H9 (cell line): ENCODE measurements at regions not wholly inside any gene's neighbourhood (a gene's known extent, or its start where the extent isn't known, plus 50 kb on each side); places are given as distances from the start of the nearest gene placed in this dataset.

Experiments used
- DNase-seq: peaks from one replicate; pipeline ENCODE4 v3.0.0-alpha.2; 2017
- H2AFZ ChIP-seq: one replicate; pipeline ENCODE4 v1.6.1; 2013; ENCODE audit warnings: mild to moderate bottlenecking, low read length, control low read depth, moderate library complexity
- H2AK5ac ChIP-seq: 2 replicates; pipeline ENCODE4 v1.6.1; 2013; ENCODE audit warnings: low read length, control low read depth, mixed read lengths; ENCODE audit not compliant: insufficient read length
- H2BK120ac ChIP-seq: one replicate; pipeline ENCODE4 v1.6.1; 2013; ENCODE audit warnings: low read depth, mild to moderate bottlenecking, low read length, control low read depth, inconsistent platforms; ENCODE audit not compliant: poor library complexity, severe bottlenecking
- H2BK12ac ChIP-seq: 2 replicates; pipeline ENCODE4 v1.6.1; 2013; ENCODE audit warnings: low read length, control low read depth, mixed read lengths, low read depth; ENCODE audit not compliant: insufficient read length
- H2BK15ac ChIP-seq: 2 replicates; pipeline ENCODE4 v1.6.1; 2013; ENCODE audit warnings: low read depth, low read length, control low read depth
- H2BK20ac ChIP-seq: one replicate; pipeline ENCODE4 v1.6.1; 2013; ENCODE audit warnings: low read depth, mild to moderate bottlenecking, low read length, control low read depth, inconsistent platforms; ENCODE audit not compliant: poor library complexity, severe bottlenecking
- H2BK5ac ChIP-seq: 2 replicates; pipeline ENCODE4 v1.6.1; 2013; ENCODE audit warnings: low read length, control low read depth, mixed read lengths; ENCODE audit not compliant: insufficient read length
- H3K14ac ChIP-seq: 2 replicates; pipeline ENCODE4 v1.6.1; 2013; ENCODE audit warnings: low read length, control low read depth; ENCODE audit not compliant: insufficient read depth
- H3K18ac ChIP-seq: 2 replicates; pipeline ENCODE4 v1.6.1; 2013; ENCODE audit warnings: low read depth, mild to moderate bottlenecking, mixed read lengths, low read length, control low read depth; ENCODE audit not compliant: insufficient read length
- H3K23ac ChIP-seq: 2 replicates; pipeline ENCODE4 v1.6.1; 2013; ENCODE audit warnings: low read length, control low read depth, mixed read lengths, low read depth; ENCODE audit not compliant: insufficient read length
- H3K23me2 ChIP-seq: 2 replicates; pipeline ENCODE4 v1.6.1; 2013; ENCODE audit warnings: low read depth, mild to moderate bottlenecking, mixed read lengths, low read length, control low read depth; ENCODE audit not compliant: insufficient read length, poor library complexity, severe bottlenecking
- H3K27ac ChIP-seq: 2 replicates; pipeline ENCODE4 v1.5.1; 2013; ENCODE audit warnings: low read length, control low read depth, mixed read lengths, low read depth; ENCODE audit not compliant: insufficient read length
- H3K27me3 ChIP-seq: 2 replicates; pipeline ENCODE4 v1.6.1; 2013; ENCODE audit warnings: low read length, control low read depth, inconsistent platforms; ENCODE audit not compliant: insufficient read depth
- H3K4ac ChIP-seq: 2 replicates; pipeline ENCODE4 v1.6.1; 2013; ENCODE audit warnings: low read depth, mild to moderate bottlenecking, control low read depth, inconsistent platforms, low read length, moderate library complexity
- H3K4me1 ChIP-seq: 2 replicates; pipeline ENCODE4 v1.6.1; 2013; ENCODE audit warnings: low read length, control low read depth, inconsistent platforms; ENCODE audit not compliant: insufficient read depth
- H3K4me2 ChIP-seq: 2 replicates; pipeline ENCODE4 v1.6.1; 2013; ENCODE audit warnings: low read length, control low read depth, mixed read lengths; ENCODE audit not compliant: insufficient read length, insufficient read depth
- H3K56ac ChIP-seq: 2 replicates; pipeline ENCODE4 v1.6.1; 2013; ENCODE audit warnings: low read depth, mild to moderate bottlenecking, mixed read lengths, low read length, control low read depth; ENCODE audit not compliant: insufficient read length
- H3K79me1 ChIP-seq: 2 replicates; pipeline ENCODE4 v1.6.1; 2013; ENCODE audit warnings: low read depth, mild to moderate bottlenecking, moderate library complexity, low read length, control low read depth, inconsistent platforms; ENCODE audit not compliant: insufficient read depth, poor library complexity, severe bottlenecking
- H3K79me2 ChIP-seq: 2 replicates; pipeline ENCODE4 v1.6.1; 2013; ENCODE audit warnings: low read length, control low read depth, inconsistent platforms; ENCODE audit not compliant: insufficient read depth
- H3K9ac ChIP-seq: 2 replicates; pipeline ENCODE4 v1.6.1; 2013; ENCODE audit warnings: low read length, control low read depth, mixed read lengths; ENCODE audit not compliant: insufficient read length; ENCODE audit errors: extremely low read depth
- H3K9me3 ChIP-seq: one replicate; pipeline ENCODE4 v1.6.1; 2013; ENCODE audit warnings: low read depth, low read length, inconsistent platforms; ENCODE audit not compliant: control insufficient read depth
- H3T11ph ChIP-seq: one replicate; pipeline ENCODE4 v1.6.1; 2013; ENCODE audit warnings: mild to moderate bottlenecking, low read length, control low read depth, inconsistent platforms
- H4K20me1 ChIP-seq: one replicate; pipeline ENCODE4 v1.6.1; 2013; ENCODE audit not compliant: control insufficient read depth, insufficient read length, insufficient read depth
- H4K5ac ChIP-seq: 2 replicates; pipeline ENCODE4 v1.6.1; 2013; ENCODE audit warnings: low read depth, mild to moderate bottlenecking, mixed read lengths, low read length, control low read depth; ENCODE audit not compliant: insufficient read length
- H4K8ac ChIP-seq: replicated peaks from 2 replicates; pipeline ENCODE4 v1.6.1; 2013; ENCODE audit warnings: low read length, control low read depth, mixed read lengths, low read depth; ENCODE audit not compliant: insufficient read length
- H4K91ac ChIP-seq: 2 replicates; pipeline ENCODE4 v1.6.1; 2013; ENCODE audit warnings: low read depth, mild to moderate bottlenecking, moderate library complexity, mixed read lengths, low read length, control low read depth; ENCODE audit not compliant: insufficient read length
- H3K27ac Mint-ChIP-seq, 3 experiments: 2 replicates in 2 of 3; 3 replicates in 1 of 3; pipeline ENCODE4 v1.8.0; 2020 to 2021; ENCODE audit warnings: mixed read lengths in 3 of 3, mild to moderate bottlenecking in 1 of 3, moderate library complexity in 1 of 3
- H3K27me3 Mint-ChIP-seq: 2 replicates; pipeline ENCODE4 v1.8.0; 2021; ENCODE audit warnings: low read depth, mild to moderate bottlenecking, moderate library complexity, mixed read lengths
- H3K36me3 Mint-ChIP-seq, 3 experiments: 2 replicates in 2 of 3; 3 replicates in 1 of 3; pipeline ENCODE4 v1.8.0; 2020 to 2021; ENCODE audit warnings: low read depth in 3 of 3, mixed read lengths in 3 of 3; ENCODE audit not compliant: insufficient read depth in 1 of 3
- H3K4me1 Mint-ChIP-seq, 2 experiments: 2 replicates each; pipeline ENCODE4 v1.8.0; 2020; ENCODE audit warnings: mixed read lengths in 2 of 2
- H3K4me3 Mint-ChIP-seq, 2 experiments: 2 replicates in 1 of 2; 3 replicates in 1 of 2; pipeline ENCODE4 v1.8.0; 2020 to 2021; ENCODE audit warnings: mild to moderate bottlenecking in 2 of 2, mixed read lengths in 2 of 2, moderate library complexity in 1 of 2
- H3K9me3 Mint-ChIP-seq, 2 experiments: 2 replicates in 1 of 2; 3 replicates in 1 of 2; pipeline ENCODE4 v1.8.0; 2020; ENCODE audit warnings: mild to moderate bottlenecking in 2 of 2, mixed read lengths in 2 of 2, moderate library complexity in 1 of 2
- CTCF ChIP-seq: fragments of 200-600 bp; sonication (generic); conservative IDR thresholded peaks from 3 replicates; pipeline ENCODE4 v1.8.0; 2021; ENCODE audit warnings: antibody characterized with exemption, mild to moderate bottlenecking
- WGBS: extraction: QIAGEN DNeasy Blood & Tissue Kit; methylation state at CpG from one replicate; pipeline ENCODE4 v1.1.7; 2013; ENCODE audit warnings: missing lambda C conversion rate, low lambda C conversion rate, mixed read lengths; ENCODE audit not compliant: insufficient read length; ENCODE audit errors: extremely low coverage; 5-methylcytosine and 5-hydroxymethylcytosine counted together

DNA sequence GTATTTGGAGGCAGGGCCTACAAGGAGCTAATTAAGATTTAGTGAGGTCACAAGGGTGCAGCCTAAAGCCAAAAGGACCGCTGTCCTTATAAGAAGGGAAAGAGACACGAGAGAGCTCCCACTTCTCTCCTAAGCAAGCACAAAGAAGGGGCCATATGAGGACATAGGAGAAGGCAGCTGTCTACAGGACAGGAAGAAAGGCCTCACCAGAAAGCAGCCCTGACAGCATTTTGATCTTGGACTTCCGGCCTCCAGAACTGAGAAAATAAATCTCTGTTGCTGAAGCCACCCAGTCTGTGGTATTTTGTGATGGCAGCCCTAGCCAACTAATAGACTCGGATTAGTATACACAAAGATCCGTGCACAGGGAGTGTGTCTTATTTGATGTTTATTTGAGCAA is 139.7 kb downstream of the B3GNT2 start:
- Histone ChIP-seq H3K27me3 (no peaks in the 10 kb centered on the region), H3K4me1 (no peaks in the 10 kb centered on the region), H3K79me1 (no peaks in the 10 kb centered on the region), H3K27ac (no peak overlapping the region), H3K14ac (peak overlapping the region; percentile 46; the same call in 1 of the 2 replicates), H2BK20ac (no peak overlapping the region), H3K79me2 (no peaks in the 10 kb centered on the region), H3K4me2 (no peak overlapping the region), H2BK15ac (no peak overlapping the region), H2BK5ac (no peak overlapping the region), H3K4ac (no peak overlapping the region), H3K9ac (no peak overlapping the region), H2AFZ (no peak overlapping the region), H3K18ac (peak overlapping the region; percentile 38), H2BK120ac (no peak overlapping the region), H3K23ac (no peak overlapping the region), H4K20me1 (no peaks in the 10 kb centered on the region), H3K9me3 (no peaks in the 10 kb centered on the region), H3K56ac (no peak overlapping the region), H3K23me2 (no peaks in the 10 kb centered on the region), H4K8ac (no peak overlapping the region), H2BK12ac (no peak overlapping the region), H4K91ac (no peak overlapping the region), H2AK5ac (no peak overlapping the region), H3T11ph (no peak overlapping the region), H4K5ac (no peak overlapping the region)
- peaks cover 17 to 43% of the 10 kb centered on the region in 2 experiments for H3K4me1 Mint-ChIP-seq
- H3K36me3 Mint-ChIP-seq = peaks cover 0 to 3% (median 0%) of the 10 kb centered on the region in 3 experiments; a peak in 3 of 7 replicates
- H3K4me3 Mint-ChIP-seq = no peak overlapping the region
- no peak for TF ChIP-seq CTCF
- H3K27me3 Mint-ChIP-seq = no peaks in the 10 kb centered on the region
- no peak overlapping the region for H3K27ac Mint-ChIP-seq
- DNase-seq = no peak
- peaks cover 0 to 3% of the 10 kb centered on the region in 2 experiments; a peak in 1 of 5 replicates for H3K9me3 Mint-ChIP-seq
- WGBS = no CpG with 5 or more reads among the region's 5 CpGs
